ENCODE measurements at regions not wholly inside any gene's neighbourhood (a gene's known extent, or its start where the extent isn't known, plus 50 kb on each side); places are given as distances from the start of the nearest gene placed in this dataset.

- Mint-ChIP-seq H3K27ac (ENCODE audit: unreplicated experiment) (no peak overlapping the region), H3K4me1 (ENCODE audit: low read depth, unreplicated experiment) (no peaks in the 10 kb centered on the region), H3K9me3 (ENCODE audit: unreplicated experiment) (no peaks in the 10 kb centered on the region), H3K27me3 (ENCODE audit: unreplicated experiment) (no peaks in the 10 kb centered on the region), H3K36me3 (ENCODE audit: unreplicated experiment) (peaks cover 15% of the 10 kb centered on the region), H3K4me3 (ENCODE audit: unreplicated experiment) (no peak overlapping the region)
- DNase-seq = no peak
- TF ChIP-seq, protein P1, sequence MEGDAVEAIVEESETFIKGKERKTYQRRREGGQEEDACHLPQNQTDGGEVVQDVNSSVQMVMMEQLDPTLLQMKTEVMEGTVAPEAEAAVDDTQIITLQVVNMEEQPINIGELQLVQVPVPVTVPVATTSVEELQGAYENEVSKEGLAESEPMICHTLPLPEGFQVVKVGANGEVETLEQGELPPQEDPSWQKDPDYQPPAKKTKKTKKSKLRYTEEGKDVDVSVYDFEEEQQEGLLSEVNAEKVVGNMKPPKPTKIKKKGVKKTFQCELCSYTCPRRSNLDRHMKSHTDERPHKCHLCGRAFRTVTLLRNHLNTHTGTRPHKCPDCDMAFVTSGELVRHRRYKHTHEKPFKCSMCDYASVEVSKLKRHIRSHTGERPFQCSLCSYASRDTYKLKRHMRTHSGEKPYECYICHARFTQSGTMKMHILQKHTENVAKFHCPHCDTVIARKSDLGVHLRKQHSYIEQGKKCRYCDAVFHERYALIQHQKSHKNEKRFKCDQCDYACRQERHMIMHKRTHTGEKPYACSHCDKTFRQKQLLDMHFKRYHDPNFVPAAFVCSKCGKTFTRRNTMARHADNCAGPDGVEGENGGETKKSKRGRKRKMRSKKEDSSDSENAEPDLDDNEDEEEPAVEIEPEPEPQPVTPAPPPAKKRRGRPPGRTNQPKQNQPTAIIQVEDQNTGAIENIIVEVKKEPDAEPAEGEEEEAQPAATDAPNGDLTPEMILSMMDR (IDR thresholded peaks at IDR 0.05; ENCODE audit: partially characterized antibody, unreplicated experiment) = no peak
Measured at GRCh38 chrX:54615109-54615508, 85.1 kb downstream of the GNL3L start.

DNA sequence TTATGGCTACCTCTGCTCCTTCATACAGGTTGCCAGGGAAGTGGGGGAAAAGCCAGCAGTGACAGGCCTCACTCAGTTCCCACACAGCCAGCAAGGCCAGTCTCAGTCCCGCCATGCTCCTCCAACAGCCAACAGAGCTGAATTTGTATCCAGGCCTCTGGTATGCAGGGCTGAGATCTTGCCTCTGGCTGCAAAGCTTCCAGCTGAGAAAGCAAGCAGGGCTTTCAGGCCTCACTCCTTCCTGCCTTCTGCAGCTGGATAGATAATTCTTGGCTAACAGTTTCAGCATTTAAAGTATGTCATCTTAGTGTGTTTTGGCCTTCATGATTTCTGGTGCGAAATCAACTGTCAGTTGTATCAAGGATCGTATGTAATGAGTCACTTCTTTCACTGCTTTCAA, 103.6 kb downstream of the GNL3L start:
- DNase-seq = no peak
- Mint-ChIP-seq H3K36me3 (ENCODE audit: unreplicated experiment) (peaks cover 13% of the 10 kb centered on the region), H3K27me3 (ENCODE audit: unreplicated experiment) (peaks cover 5% of the 10 kb centered on the region), H3K27ac (ENCODE audit: unreplicated experiment) (no peak overlapping the region), H3K9me3 (ENCODE audit: unreplicated experiment) (peaks cover 4% of the 10 kb centered on the region), H3K4me1 (ENCODE audit: low read depth, unreplicated experiment) (no peaks in the 10 kb centered on the region), H3K4me3 (ENCODE audit: unreplicated experiment) (no peak overlapping the region)
- TF ChIP-seq, protein P1 (IDR thresholded peaks at IDR 0.05; ENCODE audit: partially characterized antibody, unreplicated experiment) = no peak

- H3K4me1 Mint-ChIP-seq (ENCODE audit: low read depth, unreplicated experiment) = peaks cover 2% of the 10 kb centered on the region
- peak overlapping the region; percentile 92 for H3K4me3 Mint-ChIP-seq (ENCODE audit: unreplicated experiment)
- H3K27ac Mint-ChIP-seq (ENCODE audit: unreplicated experiment) = peak overlapping the region; percentile 99
- H3K27me3 Mint-ChIP-seq (ENCODE audit: unreplicated experiment) = peaks cover 5% of the 10 kb centered on the region
- TF ChIP-seq, protein P1 (IDR thresholded peaks at IDR 0.05; ENCODE audit: partially characterized antibody, unreplicated experiment) = no peak
- DNase-seq = no peak
- peaks cover 4% of the 10 kb centered on the region for H3K9me3 Mint-ChIP-seq (ENCODE audit: unreplicated experiment)
- peaks cover 6% of the 10 kb centered on the region for H3K36me3 Mint-ChIP-seq (ENCODE audit: unreplicated experiment)
Measured at GRCh38 chrX:54639018-54639345, 109.0 kb downstream of the GNL3L start.

GRCh38 chrX:54639346-54640102, 109.5 kb downstream of the GNL3L start:
- Mint-ChIP-seq H3K36me3 (ENCODE audit: unreplicated experiment) (peaks cover 6% of the 10 kb centered on the region), H3K4me1 (ENCODE audit: low read depth, unreplicated experiment) (peaks cover 2% of the 10 kb centered on the region), H3K4me3 (ENCODE audit: unreplicated experiment) (peak overlapping the region; percentile 92), H3K27me3 (ENCODE audit: unreplicated experiment) (peaks cover 5% of the 10 kb centered on the region), H3K27ac (ENCODE audit: unreplicated experiment) (peak overlapping the region; percentile 99), H3K9me3 (ENCODE audit: unreplicated experiment) (peaks cover 4% of the 10 kb centered on the region)
- TF ChIP-seq, protein P1 (IDR thresholded peaks at IDR 0.05; ENCODE audit: partially characterized antibody, unreplicated experiment) = peak; percentile 69
- peak; percentile 91 for DNase-seq

GRCh38 chrX:54640103-54640690, 110.2 kb downstream of the GNL3L start:
- Mint-ChIP-seq H3K27ac (ENCODE audit: unreplicated experiment) (peak overlapping the region; percentile 93), H3K27me3 (ENCODE audit: unreplicated experiment) (peaks cover 5% of the 10 kb centered on the region), H3K4me3 (ENCODE audit: unreplicated experiment) (peak overlapping the region; percentile 92), H3K4me1 (ENCODE audit: low read depth, unreplicated experiment) (peaks cover 2% of the 10 kb centered on the region), H3K36me3 (ENCODE audit: unreplicated experiment) (peaks cover 2% of the 10 kb centered on the region), H3K9me3 (ENCODE audit: unreplicated experiment) (peaks cover under 1% of the 10 kb centered on the region)
- no peak for DNase-seq
- TF ChIP-seq, protein P1 (IDR thresholded peaks at IDR 0.05; ENCODE audit: partially characterized antibody, unreplicated experiment) = no peak

Measured in glutamatergic neuron (in vitro differentiated cells).